ENCODE measurements at regions not wholly inside any gene's neighbourhood (a gene's known extent, or its start where the extent isn't known, plus 50 kb on each side); places are given as distances from the start of the nearest gene placed in this dataset.

DNA sequence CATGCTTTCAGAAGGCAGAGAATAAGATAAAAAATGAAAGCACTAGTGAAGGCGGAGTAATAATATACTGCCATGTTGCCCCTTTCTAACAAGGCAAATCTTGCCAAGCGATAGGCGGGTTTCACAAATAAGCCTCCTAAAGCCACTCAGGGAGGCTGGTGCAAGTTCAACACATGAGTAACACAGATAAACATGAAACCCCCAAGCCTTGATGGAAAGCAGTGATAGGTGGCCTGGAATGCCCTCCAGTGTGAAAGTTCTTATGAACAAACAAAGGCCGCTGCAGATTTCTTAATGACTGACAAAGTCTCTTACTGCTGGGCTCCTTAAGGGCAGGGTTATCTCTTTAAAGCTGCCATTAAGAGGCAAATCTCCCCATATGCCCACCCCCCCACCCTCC, 154.7 kb downstream of the ZDHHC21 start:
- no peak for ATAC-seq
- H3K4me3 ChIP-seq: no peak overlapping the region
- no peaks in the 10 kb centered on the region for H3K9me3 ChIP-seq
- TF ChIP-seq, protein P1, sequence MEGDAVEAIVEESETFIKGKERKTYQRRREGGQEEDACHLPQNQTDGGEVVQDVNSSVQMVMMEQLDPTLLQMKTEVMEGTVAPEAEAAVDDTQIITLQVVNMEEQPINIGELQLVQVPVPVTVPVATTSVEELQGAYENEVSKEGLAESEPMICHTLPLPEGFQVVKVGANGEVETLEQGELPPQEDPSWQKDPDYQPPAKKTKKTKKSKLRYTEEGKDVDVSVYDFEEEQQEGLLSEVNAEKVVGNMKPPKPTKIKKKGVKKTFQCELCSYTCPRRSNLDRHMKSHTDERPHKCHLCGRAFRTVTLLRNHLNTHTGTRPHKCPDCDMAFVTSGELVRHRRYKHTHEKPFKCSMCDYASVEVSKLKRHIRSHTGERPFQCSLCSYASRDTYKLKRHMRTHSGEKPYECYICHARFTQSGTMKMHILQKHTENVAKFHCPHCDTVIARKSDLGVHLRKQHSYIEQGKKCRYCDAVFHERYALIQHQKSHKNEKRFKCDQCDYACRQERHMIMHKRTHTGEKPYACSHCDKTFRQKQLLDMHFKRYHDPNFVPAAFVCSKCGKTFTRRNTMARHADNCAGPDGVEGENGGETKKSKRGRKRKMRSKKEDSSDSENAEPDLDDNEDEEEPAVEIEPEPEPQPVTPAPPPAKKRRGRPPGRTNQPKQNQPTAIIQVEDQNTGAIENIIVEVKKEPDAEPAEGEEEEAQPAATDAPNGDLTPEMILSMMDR (IDR thresholded peaks at IDR 0.05): no peak
- DNase-seq: no peak
- no peaks in the 10 kb centered on the region for H3K4me1 ChIP-seq (ENCODE audit: low read depth)
- intact Hi-C loops (cut with DNase I, micrococcal nuclease): no loop called here
- no peaks in the 10 kb centered on the region for H3K36me3 ChIP-seq (ENCODE audit: low read depth)

DNA sequence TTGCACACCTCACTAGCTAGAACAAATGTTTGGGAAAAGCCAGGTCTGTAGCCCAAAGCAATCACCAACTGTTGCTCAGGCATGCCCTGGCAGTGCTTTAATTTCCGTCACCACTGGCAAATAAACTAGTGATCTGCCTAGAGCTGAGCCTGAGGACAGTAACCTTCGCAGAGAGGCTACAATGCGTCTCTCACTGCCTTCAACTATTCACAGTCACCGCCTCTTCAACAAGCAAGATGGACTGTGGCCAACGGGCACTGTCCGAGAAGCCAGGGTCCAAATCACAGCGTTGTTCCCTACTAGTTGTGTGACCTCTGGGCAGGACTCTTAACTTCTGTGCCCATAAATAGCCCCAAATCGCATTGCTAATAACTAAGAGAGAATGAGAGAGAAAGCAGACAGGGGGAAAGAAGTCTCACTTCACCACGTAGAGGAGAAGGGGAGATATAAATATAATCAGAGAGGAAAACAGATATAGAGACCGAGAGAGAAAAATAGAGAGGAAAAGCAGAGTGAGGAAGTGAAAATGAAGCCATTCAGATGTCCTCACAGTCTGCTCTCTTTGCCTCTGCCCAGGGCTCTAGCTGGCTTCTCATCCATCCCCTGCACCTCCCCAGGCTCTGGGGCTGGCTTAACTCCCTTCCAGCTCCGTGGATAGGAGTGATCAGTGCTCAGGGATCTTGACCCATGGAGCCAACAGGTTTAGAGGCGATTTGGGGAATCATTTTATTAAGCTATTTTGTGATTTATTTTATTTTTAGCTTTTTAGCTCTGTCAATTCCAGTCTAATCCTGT, 157.9 kb downstream of the ZDHHC21 start:
- ATAC-seq: no peak

DNA sequence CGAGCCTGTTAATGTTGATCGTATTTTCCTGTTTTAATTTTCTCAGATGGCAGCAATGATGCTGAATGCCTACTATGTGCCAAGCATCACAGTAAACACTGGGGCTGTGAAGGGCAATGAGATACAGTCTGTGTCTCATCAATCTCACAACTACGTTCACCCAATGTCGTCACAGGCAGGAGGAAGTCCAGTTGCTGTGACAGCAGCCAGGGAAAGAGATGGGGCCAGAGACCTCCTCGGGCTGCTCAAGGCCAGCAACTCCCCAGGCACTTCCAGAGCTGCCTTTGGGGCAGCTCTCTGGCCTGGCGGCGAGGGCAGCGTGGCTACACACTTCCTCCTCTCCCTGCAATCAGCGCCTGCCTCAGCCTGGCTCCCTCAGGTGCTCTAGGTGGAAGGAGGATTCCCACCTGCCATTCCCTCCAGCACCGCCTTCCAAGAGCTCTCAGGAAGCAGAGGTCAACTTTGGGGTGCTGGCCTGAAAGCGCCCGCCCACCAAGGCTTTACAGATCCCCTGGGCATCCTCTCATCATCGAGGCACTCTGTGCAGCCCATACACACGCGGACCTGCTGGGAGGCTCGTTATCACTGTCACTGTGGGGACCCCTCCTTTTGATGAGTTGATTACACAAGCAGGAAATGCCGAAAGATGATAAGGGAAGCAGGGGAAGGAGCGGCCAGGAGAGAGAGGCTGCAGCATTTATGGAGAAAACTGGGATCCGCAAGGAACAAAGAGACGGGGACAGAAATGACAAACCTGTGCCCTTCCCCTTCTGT, 159.2 kb downstream of the ZDHHC21 start:
- intact Hi-C loops (cut with DNase I, micrococcal nuclease): no loop called here
- H3K36me3 ChIP-seq (ENCODE audit: low read depth): no peaks in the 10 kb centered on the region
- H3K9me3 ChIP-seq: no peaks in the 10 kb centered on the region
- TF ChIP-seq, protein P1 (IDR thresholded peaks at IDR 0.05): no peak
- no peak for ATAC-seq
- no peak for DNase-seq
- H3K4me3 ChIP-seq: no peak overlapping the region
- no peaks in the 10 kb centered on the region for H3K4me1 ChIP-seq (ENCODE audit: low read depth)

More for the DNA sequence above, 157.9 kb downstream of the ZDHHC21 start:
- no peak for DNase-seq
- Histone ChIP-seq H3K4me3 (no peak overlapping the region), H3K4me1 (ENCODE audit: low read depth) (no peaks in the 10 kb centered on the region), H3K36me3 (ENCODE audit: low read depth) (no peaks in the 10 kb centered on the region), H3K9me3 (no peaks in the 10 kb centered on the region)
- TF ChIP-seq, protein P1 (IDR thresholded peaks at IDR 0.05): no peak
- intact Hi-C loops (cut with DNase I, micrococcal nuclease): no loop called here

DNA sequence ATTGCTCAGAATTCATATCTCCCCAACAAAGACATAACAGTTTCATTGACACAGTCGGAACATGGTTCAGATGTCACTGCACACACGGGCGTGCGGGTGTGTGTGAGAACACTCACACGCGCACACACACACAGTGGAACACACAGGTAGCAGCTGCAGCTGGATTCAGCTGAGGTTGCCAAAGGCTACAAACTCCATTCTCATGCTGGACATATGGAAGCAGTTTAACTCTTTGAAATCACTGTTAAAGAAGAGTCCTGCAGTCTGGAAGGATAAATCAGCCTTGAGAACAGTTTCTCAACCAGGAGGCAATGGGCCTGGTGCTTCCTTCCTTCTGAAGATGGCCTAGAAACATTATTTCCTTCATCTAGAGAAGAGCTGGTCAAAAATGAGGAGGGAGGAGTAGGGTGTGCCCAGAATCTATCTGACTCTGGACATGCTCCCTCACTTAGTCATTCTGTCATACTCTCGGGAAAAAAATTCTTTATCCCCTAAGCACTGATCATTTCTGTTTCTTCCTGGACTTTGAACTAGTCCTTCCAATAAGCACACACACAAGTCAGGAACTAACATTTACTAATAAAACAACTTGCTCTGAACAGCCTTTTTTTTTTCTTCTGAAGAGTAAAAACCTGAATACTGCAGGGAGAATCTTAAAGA, 160.6 kb downstream of the ZDHHC21 start:
- no peaks in the 10 kb centered on the region for H3K36me3 ChIP-seq (ENCODE audit: low read depth)
- TF ChIP-seq, protein P1 (IDR thresholded peaks at IDR 0.05): no peak
- no peak overlapping the region for H3K4me3 ChIP-seq
- H3K4me1 ChIP-seq (ENCODE audit: low read depth): no peaks in the 10 kb centered on the region
- intact Hi-C loops (cut with DNase I, micrococcal nuclease): no loop called here
- no peak for DNase-seq
- no peaks in the 10 kb centered on the region for H3K9me3 ChIP-seq
- no peak for ATAC-seq

DNA sequence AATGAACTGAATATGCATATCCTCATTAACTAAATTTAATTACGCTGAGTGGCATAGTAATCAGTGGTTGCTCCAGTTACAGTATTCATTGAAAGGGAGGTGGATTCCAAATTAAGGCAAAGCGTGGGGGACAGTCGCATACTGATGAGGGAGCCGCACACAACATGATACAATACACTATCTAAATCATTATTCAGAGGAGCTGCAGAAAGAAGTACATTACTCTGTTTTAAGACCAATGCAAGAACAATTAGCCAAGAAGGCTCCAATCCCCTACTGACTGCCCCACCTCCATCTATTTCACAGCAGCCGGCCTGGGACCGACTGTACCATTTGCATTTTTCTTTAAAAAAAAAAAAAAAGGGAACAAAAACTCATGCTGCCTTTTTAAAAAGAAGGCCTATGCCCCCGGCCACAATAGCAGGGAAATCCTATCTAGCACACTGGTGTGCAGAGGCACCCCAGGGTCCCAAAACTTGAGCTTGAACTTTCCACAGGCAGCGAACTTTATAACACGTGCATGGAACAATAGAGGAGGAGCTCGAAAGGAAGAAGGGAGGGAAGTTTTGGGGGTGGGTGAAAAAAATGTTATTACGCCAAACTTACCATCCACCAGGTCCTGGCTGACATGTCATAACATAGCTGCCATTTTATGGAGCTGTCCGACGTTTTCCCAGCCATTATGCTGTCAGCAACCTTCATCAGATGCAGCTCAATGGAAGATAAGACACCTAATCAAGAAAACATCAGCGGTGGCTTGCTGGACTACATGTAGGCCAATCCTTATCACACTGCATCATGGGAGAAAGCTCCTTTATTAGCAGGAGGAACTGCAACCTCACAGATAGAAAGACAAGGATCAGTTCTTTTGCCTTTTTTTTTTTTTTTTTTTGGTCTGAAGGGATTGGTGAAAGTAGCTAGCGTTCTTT, 161.6 kb downstream of the ZDHHC21 start:
- no peaks in the 10 kb centered on the region for H3K9me3 ChIP-seq
- DNase-seq: no peak
- TF ChIP-seq, protein P1 (IDR thresholded peaks at IDR 0.05): no peak
- no peaks in the 10 kb centered on the region for H3K36me3 ChIP-seq (ENCODE audit: low read depth)
- H3K4me1 ChIP-seq (ENCODE audit: low read depth): no peaks in the 10 kb centered on the region
- intact Hi-C loops (cut with DNase I, micrococcal nuclease): no loop called here
- ATAC-seq: no peak
- H3K4me3 ChIP-seq: no peak overlapping the region

Data from mucosa of descending colon (tissue), 3 donors.